ENCODE measurements at regions not wholly inside any gene's neighbourhood (a gene's known extent, or its start where the extent isn't known, plus 50 kb on each side); places are given as distances from the start of the nearest gene placed in this dataset.

DNA sequence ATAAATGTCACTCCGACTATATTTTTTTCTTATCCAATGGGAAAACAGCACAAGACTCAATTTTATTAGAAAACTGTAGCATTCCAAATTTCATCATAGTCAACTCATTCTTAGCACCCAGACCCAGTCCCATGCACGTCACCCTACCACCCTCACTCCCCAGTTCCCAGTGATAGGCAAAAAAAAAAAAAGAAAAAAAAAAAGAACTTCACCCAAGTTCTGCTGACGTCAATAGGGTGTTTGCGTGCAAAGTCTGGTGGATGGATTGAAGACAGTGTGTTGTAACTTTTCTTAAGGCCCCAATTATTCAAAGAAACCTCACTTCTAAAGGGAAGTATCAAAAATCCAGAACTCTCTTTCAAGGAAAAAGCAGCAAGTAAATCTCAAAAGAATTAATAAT is 213.9 kb upstream of the PRDM1 start:
- H3K79me2 ChIP-seq (ENCODE audit: low read length) = no peaks in the 10 kb centered on the region
- no peak overlapping the region for H3K4me2 ChIP-seq (ENCODE audit: low read length)
- H3K9ac ChIP-seq (ENCODE audit: low read length) = no peak overlapping the region
- no peaks in the 10 kb centered on the region for H4K20me1 ChIP-seq (ENCODE audit: insufficient read depth, low read length)
- TF ChIP-seq EZH2phosphoT487 (IDR thresholded peaks at IDR 0.05; ENCODE audit: low read depth) = no peak
- H3K27ac ChIP-seq (ENCODE audit: low read length) = no peak overlapping the region
- H3K4me1 ChIP-seq (ENCODE audit: low read length) = peaks cover 46% of the 10 kb centered on the region
- no peaks in the 10 kb centered on the region for H3K27me3 ChIP-seq (ENCODE audit: low read depth, low read length)
- no peaks in the 10 kb centered on the region for H3K36me3 ChIP-seq (replicated peaks; ENCODE audit: low read depth, low read length)
- no peak overlapping the region for H2AFZ ChIP-seq (ENCODE audit: low read depth, low read length)
- H3K4me3 ChIP-seq (ENCODE audit: low read length) = no peak overlapping the region
- no peaks in the 10 kb centered on the region for H3K9me3 ChIP-seq (ENCODE audit: insufficient read depth, low read length)

DNA sequence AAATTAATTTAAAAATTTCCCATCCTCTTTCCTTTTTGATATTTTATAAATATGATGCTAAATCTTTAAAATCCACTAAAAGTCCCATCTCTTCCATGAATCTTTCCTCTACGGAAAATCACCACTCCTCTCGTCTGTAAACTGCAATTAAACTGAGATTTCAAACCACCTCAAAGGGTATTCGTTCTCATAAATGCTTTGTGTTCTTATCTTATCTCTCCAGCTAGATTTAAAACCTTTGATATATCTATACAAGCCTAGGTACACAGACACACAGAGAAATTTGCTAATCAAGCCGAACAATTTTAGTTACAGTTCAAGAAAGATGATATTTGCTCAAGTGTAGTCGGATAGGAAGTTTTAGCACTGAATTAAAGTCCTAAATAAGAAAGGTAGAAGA is 214.6 kb upstream of the PRDM1 start:
- TF ChIP-seq, protein P1, sequence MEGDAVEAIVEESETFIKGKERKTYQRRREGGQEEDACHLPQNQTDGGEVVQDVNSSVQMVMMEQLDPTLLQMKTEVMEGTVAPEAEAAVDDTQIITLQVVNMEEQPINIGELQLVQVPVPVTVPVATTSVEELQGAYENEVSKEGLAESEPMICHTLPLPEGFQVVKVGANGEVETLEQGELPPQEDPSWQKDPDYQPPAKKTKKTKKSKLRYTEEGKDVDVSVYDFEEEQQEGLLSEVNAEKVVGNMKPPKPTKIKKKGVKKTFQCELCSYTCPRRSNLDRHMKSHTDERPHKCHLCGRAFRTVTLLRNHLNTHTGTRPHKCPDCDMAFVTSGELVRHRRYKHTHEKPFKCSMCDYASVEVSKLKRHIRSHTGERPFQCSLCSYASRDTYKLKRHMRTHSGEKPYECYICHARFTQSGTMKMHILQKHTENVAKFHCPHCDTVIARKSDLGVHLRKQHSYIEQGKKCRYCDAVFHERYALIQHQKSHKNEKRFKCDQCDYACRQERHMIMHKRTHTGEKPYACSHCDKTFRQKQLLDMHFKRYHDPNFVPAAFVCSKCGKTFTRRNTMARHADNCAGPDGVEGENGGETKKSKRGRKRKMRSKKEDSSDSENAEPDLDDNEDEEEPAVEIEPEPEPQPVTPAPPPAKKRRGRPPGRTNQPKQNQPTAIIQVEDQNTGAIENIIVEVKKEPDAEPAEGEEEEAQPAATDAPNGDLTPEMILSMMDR (IDR thresholded peaks at IDR 0.05; ENCODE audit: low read depth, low read length) = no peak
- no peak for TF ChIP-seq EZH2phosphoT487 (IDR thresholded peaks at IDR 0.05; ENCODE audit: low read depth)
- Histone ChIP-seq H3K4me3 (ENCODE audit: low read length) (no peak overlapping the region), H3K36me3 (replicated peaks; ENCODE audit: low read depth, low read length) (no peaks in the 10 kb centered on the region), H3K79me2 (ENCODE audit: low read length) (no peaks in the 10 kb centered on the region), H3K27me3 (ENCODE audit: low read depth, low read length) (no peaks in the 10 kb centered on the region), H2AFZ (ENCODE audit: low read depth, low read length) (no peak overlapping the region), H3K9ac (ENCODE audit: low read length) (no peak overlapping the region), H3K4me1 (ENCODE audit: low read length) (peaks cover 46% of the 10 kb centered on the region), H4K20me1 (ENCODE audit: insufficient read depth, low read length) (no peaks in the 10 kb centered on the region), H3K27ac (ENCODE audit: low read length) (no peak overlapping the region), H3K4me2 (ENCODE audit: low read length) (no peak overlapping the region), H3K9me3 (ENCODE audit: insufficient read depth, low read length) (no peaks in the 10 kb centered on the region)

DNA sequence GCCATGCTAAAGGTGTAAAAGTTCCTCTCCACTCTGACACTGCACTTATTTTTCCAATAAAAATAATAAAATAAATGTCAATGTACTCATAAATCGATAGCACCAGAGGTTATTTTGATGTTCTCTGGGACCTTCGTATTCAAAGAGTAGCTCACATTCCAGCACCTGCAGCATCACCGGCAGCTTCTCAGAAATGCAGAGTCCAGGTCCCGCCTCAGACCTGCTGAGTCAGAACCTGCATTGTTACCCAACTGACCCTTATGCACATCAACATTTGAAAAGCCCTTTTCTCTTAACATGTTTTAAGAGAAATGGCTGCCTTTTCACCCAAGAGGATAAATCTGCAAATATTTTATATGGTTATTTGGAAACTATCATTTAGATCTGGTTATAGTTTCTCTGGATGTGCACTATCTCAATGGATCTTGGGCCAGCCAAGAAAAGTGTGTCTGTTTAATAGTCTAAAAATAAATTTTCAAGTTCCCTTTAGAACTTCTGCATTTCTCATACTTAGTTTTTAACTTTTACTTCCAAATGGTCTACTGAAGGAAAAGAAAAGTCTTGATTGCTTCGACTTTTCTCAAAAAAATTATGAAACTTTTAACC is 216.2 kb upstream of the PRDM1 start:
- Histone ChIP-seq H3K4me2 (ENCODE audit: low read length) (no peak overlapping the region), H3K27ac (ENCODE audit: low read length) (no peak overlapping the region), H3K9ac (ENCODE audit: low read length) (no peak overlapping the region), H3K4me1 (ENCODE audit: low read length) (peaks cover 41% of the 10 kb centered on the region), H3K36me3 (replicated peaks; ENCODE audit: low read depth, low read length) (no peaks in the 10 kb centered on the region), H3K27me3 (ENCODE audit: low read depth, low read length) (peaks cover 8% of the 10 kb centered on the region; the same call in 1 of the 2 replicates), H2AFZ (ENCODE audit: low read depth, low read length) (no peak overlapping the region), H3K79me2 (ENCODE audit: low read length) (no peaks in the 10 kb centered on the region), H3K9me3 (ENCODE audit: insufficient read depth, low read length) (no peaks in the 10 kb centered on the region), H3K4me3 (ENCODE audit: low read length) (no peak overlapping the region), H4K20me1 (ENCODE audit: insufficient read depth, low read length) (no peaks in the 10 kb centered on the region)
- no peak for TF ChIP-seq EZH2phosphoT487 (IDR thresholded peaks at IDR 0.05; ENCODE audit: low read depth)
- TF ChIP-seq, protein P1 (IDR thresholded peaks at IDR 0.05; ENCODE audit: low read depth, low read length) = no peak

DNA sequence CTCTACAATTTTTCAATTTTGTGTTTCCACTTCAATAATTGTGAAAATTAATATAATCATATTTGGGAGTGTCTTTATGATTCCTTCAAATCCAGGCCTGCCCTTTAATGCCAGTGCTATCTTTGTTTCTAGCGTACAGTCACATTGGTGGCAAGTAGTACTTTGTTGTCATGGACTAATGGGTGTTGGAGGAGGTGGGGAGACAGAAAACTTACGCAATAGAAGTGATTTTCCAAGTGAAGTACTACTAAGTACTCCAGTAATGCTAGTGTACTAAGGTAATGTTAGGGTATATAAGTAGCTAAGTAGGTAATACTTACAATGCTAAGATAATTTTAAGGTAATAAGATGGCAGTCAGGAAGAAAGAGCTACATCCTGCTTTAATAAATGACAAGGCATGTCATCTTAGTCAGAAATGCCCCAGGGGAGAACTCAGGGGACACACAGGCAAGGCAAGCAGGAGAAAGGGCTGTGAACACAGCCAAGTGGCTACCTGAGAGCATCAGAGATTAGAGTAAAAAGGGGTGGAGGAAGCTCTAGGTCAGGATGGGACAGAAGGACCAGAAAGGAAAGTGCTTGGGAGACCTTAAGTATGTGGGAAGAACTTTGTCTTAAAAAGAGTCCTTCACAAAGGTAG is 217.2 kb upstream of the PRDM1 start:
- no peak overlapping the region for H3K9ac ChIP-seq (ENCODE audit: low read length)

More for the DNA sequence above, 217.2 kb upstream of the PRDM1 start:
- no peaks in the 10 kb centered on the region for H3K79me2 ChIP-seq (ENCODE audit: low read length)
- H3K4me1 ChIP-seq (ENCODE audit: low read length) = peaks cover 37% of the 10 kb centered on the region
- H3K4me3 ChIP-seq (ENCODE audit: low read length) = no peak overlapping the region
- H3K36me3 ChIP-seq (replicated peaks; ENCODE audit: low read depth, low read length) = no peaks in the 10 kb centered on the region
- TF ChIP-seq, protein P1 (IDR thresholded peaks at IDR 0.05; ENCODE audit: low read depth, low read length) = no peak
- no peak for TF ChIP-seq EZH2phosphoT487 (IDR thresholded peaks at IDR 0.05; ENCODE audit: low read depth)
- H3K9me3 ChIP-seq (ENCODE audit: insufficient read depth, low read length) = no peaks in the 10 kb centered on the region
- no peak overlapping the region for H3K4me2 ChIP-seq (ENCODE audit: low read length)
- peaks cover 8% of the 10 kb centered on the region; the same call in 1 of the 2 replicates for H3K27me3 ChIP-seq (ENCODE audit: low read depth, low read length)
- 0 out of 2 replicates have a peak overlapping the region, but pooled peaks have one; percentile 58 for H2AFZ ChIP-seq (ENCODE audit: low read depth, low read length)
- no peaks in the 10 kb centered on the region for H4K20me1 ChIP-seq (ENCODE audit: insufficient read depth, low read length)
- no peak overlapping the region for H3K27ac ChIP-seq (ENCODE audit: low read length)
